Left hindlimb (tissue), 1 donor: ENCODE measurements at regions not wholly inside any gene's neighbourhood (a gene's known extent, or its start where the extent isn't known, plus 50 kb on each side); places are given as distances from the start of the nearest gene placed in this dataset.

ENCODE experiments used
- DNase-seq: peaks from one replicate; pipeline ENCODE4 v3.0.0-alpha.2; 2018

DNA sequence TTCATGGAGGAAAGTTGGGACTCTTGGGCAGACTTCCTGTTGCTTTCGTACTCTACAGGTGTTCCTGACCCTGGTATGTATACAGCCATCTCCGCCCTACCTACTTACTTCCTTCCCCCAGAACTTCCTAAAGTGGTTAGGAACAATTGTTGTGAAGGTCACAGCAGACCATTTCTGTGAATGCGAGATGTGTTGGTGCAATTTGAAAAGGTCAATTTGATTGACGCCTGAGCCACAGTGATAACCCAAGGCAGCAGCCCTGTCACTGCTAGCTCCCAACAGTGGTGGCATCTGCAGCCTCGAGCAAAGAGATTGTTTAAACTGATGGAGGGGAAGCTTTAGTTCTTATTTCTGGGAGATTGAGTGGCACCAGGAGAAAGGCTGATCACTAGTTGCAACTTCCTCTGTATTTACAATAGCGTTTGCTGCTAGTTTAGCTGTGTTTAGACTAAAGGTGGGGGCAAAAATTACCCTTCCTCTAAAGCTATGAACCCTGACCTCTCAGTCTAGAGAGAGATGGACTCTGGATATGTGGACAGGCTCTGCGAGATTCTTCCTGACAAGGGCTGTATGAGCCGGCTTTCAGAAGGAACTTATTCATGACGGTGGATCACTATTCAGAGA, 78.3 kb upstream of the MAP4K3 start:
- no peak for DNase-seq

DNA sequence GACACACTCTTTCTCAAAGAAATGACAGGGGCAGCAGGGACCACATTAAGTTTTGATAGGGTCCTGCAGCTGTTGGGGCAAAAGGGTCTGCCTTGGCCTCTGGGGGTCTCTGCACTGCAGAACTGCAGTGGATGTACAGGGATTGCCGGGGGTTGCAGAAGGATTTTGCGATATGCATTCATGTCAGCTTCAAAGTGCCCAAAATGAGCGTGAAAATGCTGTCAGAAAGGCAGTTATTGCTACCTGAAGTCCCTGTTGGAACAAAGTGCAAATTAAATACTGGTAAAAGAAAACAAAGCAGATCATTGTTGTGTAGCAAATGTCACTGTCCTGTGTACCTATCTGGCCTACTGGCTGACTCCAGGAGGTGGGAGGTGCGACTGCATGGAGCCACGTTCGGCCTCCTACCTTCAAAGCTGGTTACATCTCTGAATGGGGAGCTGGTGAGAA, 78.8 kb upstream of the MAP4K3 start:
- no peak for DNase-seq

DNA sequence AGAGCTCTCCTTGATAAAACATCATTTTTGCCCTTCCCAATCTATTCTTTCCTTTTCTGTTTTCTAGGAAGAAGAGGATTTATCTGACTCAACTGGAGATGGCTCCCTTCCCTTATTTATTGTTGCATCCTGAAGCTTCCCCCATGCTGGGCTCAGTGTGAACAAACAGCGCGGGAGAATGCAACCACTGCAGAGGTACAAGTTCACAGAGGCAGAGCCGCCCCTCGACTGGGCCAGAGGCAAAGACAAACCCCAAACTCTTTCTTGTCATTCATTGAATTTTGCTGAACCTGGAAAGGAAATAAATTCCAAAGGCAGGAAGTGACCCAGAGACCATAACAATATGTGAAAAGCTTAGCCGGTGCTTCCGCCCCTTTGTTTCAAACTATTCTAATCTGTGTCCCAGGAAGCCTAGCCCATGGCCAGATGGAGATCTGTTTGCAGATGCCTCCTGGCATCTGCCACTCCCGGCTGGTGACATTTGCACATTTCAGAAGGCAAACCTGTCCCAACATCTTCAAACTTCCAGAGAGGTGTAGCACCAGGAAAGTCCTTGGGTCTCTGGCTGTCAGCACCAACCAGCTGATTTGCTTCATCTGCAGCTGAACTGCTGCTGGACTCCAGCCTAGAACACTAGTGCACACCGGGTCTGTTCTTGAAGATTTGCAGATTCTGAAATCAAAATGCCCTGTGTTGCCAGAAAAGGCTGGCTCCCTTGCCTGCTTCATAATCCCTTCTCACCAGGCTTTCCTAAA, 79.4 kb upstream of the MAP4K3 start:
- peak; percentile 36 for DNase-seq

DNA sequence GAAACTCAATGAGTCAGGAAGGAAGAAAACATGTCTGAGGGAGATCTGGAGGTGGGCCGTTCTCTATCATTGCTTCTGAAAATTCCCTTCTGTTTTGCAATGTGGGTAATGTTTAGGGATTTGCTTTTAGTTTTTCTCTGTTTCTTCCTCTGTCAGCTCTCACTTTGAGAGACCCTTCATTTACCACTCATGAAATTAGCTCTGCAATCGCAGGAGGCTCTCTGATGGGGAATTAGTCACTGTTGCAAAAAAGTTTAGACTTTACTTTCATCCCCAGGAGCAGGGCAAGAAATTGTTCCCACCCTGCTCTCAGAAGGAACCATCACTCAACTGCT, 80.0 kb upstream of the MAP4K3 start:
- DNase-seq: no peak

DNA sequence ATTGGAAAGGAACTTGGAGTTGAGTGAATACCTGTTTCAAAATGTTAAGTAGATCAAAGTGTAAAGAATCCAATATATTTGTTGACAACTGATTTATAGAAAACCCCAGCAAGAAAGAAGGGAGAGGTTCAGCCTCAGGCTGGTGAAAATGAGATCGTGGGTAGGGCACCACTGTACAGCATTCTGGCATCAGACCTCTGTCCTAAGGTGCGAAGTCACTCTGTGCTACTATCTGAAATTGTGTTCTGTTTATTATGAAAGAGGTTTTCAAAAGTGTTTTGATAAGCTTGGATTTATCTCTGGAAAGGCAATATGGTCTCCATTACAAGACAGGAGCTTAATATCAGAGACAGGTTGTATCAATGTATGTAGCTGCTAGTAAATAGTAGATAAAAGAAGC, 80.5 kb upstream of the MAP4K3 start:
- DNase-seq: no peak

DNA sequence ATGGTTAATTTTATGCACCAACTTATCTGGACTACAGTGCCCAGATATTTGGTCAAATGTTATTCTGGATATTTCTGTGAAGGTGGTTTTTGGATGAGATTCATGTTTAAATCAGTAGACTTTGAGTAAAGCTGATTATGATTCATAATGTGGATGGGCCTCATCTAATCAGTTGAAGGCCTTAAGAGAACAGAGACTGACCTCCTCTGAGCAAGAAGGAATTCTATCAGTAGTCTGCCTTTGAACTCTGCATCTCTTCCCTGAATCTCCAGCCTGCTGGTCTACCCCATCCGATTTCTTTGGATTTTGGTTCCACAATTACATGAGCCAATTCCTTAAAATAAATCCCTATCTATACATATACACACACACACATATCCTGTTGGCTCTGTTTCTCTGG, 82.8 kb upstream of the MAP4K3 start:
- no peak for DNase-seq

DNA sequence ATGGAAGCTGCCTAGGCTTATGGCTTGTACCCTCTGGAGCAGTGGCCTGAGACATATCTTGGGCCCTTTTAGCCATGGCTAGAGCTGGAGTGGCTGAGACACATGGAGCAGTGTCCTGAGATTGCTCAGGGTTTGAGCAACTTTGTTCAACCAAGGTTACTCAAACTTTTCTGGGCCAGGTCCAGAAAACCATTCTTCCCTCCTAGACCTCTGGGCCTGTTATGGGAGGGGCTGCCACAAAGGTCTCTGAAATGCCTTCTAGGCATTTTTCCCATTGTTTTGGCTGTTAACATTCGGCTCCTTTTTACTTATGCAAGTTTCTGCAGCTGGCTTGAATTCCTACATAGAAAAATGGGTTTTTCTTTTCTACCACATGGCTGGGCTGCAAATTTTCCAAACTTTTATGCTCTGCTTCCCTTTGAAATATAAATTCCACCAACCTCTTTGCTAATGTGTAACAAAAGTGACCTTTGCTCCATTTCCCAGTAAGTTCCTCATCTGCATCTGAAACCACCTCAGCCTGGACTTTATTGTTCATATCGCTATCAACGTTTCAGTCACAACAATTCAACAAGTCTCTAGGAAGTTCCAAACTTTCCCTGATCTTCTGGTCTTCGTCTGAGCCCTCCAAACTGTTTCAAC, 84.9 kb upstream of the MAP4K3 start:
- no peak for DNase-seq

DNA sequence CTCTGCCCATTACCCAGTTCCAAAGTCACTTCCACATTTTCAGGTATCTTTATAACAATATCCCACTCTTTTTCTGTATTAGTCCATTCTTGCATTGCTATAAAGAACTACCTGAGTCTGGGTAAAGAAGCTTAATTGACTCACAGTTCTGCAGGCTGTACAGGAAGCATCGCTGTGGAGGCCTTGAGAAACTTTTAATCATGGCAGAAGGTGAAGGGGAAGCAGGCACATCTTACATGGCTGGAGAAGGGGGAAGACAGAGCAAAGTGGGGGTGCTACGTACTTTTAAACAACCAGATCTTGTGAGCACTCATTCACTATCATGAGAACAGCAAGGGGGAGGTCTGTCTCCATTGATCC, 85.4 kb upstream of the MAP4K3 start:
- no peak for DNase-seq

DNA sequence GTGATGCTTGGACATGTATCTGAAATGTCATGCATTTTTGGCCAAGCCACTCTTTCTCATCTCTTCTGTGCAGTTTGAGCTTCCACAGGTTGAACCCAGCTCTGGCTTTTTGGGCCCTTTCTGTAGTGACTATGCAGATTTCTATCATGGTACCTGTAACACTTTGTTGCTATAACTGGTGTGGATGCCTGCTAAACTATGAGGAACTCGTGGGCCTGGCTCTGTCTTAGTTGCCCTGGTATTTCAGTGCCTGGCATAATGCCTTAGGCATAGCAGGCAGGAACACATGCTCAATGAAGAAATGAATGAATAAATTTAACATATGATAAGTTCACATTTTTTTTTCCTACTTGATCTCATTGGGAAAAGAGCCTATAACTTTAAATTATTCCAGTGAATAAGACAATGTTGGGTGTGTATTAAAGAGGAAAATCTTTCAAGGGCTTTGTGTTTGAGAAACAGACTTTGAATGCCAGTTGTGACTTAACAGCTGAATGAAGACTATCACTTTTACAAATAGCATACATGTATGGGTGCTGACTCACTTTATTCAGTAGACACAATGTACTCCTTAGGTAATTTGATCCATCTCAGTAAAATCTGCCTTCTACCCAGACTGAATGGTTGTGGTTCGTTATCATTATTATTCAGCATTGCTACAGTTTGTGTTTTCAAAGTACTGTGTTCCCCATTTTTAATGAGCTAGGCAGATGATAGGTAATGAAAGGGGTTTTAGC, 86.4 kb upstream of the MAP4K3 start:
- DNase-seq: no peak

DNA sequence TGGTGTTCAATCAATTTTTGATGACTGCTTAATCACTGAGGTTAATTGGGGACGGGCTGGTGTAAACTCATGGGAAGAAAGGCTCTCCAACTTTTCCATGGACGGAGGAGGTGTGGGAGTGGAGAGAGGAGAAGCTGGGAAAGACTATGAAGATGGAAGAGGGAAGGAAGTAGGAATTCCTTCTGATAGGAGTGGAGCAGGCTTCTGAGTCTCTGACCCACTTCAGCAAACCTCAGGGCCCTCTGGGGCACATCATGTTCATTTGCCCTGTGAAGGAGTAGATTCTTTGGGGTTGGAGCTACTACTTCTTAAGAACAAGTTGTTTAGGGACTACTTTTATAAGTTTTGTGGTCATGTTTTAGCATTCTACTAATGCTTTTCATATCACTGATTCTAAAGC, 87.0 kb upstream of the MAP4K3 start:
- DNase-seq: no peak

DNA sequence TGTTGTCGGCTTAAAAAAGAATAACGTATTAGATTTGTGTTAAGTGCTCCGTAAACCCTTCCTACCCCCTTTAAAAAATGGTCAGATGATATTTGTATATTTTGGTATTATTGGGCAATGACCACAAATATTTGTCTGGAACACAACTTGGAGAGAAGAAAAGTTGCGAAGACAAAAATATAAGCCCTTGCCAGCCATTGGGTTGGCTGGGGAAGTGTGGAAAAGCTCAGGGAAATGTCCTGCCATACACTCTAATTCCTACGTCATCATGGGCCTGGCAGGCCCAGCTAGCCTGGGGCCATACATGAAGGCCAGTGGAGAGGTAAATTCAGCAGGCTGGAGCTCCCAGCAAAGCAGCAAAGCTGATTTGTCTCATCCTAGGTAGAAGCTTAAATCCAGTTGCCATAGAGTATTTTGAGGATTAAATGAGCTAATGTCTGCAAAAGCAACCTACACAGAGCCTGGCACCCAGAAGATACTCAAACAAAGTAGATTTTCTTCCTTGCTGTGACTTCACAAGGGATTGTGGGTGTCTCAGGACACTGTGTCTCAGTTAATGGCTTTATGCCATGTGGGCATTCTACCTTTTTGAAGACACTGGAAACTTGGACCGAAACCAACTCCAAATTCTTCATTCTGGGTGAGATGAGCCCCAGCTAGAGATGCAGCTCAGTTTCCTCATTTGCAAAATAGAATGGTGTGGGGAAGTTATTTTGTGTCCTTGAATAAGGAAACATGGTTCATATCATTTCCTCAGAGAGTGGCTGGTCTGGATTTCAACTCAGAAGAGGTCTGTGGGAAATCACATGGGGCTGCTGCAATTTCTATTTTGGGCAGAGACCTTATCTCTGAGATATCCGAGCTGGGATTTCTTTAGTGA, 87.9 kb upstream of the MAP4K3 start:
- no peak for DNase-seq

DNA sequence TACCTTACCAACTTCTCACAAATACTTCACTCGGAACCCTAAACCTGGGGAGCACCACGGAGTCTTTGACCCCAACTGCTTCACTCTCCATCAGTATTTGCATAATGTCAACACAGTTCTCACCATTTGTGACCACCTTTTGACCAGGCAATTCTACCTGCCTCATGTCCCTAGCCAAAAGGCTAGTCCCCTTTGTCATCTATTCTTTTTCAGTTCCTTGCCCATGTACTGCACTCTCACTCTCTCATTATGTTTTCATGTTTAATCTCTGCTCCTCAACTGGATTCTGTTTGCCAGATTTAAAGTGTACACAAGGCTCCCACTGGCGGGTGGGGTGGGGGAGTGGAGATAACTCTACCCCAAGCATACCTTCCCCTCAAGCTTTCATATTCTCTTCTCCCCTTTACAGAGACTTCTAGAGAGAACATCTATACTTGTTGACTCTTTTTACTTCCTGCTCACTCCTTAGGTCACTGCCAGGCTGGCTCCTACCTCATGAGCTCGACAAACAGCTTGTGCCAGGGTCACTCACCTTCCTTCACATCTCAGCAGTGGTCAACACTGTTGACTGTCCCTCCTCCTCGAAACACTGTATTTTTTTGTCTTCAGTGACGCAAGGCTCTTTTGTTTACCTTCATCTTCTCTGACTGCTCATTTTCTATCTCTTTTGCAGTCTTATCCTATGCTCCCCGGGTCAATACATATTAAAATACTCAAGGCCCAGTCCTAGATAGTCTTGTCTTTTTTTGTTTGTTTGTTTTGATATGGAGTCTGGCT, 88.7 kb upstream of the MAP4K3 start:
- DNase-seq: no peak

DNA sequence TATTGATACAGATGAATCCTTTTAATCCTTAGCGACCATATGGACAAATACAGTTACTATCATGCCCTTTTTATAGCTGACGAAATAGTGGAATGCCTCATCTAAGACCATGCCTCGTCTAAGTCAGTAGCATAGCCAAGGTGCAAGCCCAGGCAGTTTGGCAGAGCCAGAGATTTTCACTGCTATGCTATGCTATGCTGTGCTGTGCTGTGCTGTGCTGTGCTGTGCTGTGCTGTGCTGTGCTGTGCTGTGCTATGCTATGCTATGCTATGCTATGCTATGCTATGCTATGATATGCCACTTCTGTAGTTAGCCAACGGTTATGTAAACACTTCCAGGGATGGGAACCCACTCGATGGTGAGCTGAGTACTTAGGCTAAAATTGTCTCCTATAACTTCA, 91.6 kb upstream of the MAP4K3 start:
- DNase-seq: no peak

DNA sequence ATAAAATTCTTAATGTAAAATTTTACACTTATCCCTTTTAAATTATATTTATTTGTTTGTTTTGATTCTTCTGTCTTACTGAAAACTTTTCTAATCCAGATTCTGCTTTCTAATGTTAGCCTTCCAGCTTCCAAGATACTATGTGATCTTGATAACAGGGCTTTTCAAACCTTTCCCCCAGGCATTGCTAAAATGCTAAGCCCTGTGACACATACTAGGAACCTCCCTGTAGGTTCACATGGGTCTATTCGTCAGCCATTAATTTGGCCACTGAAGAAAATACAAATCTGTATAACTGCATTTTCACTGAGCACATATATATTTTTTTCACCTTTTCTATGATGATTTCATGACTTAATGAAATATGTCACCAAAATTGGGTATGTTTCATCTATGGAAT, 92.8 kb upstream of the MAP4K3 start:
- DNase-seq: no peak

DNA sequence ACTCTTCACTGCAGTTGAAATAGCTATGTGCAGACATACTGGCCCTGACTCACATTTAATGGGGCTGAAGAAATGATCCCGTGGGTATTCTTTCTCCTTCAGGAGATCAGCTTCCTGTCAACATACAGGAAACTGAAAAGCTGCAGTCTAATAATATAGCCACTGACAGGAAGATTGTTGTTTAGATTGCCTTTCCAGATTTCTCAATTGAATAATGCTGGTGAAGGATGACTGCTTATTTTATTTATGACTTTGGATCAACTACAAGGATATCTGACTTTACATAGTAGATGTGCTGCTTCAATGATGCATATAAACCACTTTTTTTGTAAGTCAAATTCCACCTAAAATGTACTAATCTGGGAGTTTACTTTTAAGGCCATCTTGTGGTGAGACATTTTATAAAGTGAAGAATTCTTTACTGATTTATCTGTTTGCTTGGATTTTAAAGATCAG, 93.4 kb upstream of the MAP4K3 start:
- no peak for DNase-seq

DNA sequence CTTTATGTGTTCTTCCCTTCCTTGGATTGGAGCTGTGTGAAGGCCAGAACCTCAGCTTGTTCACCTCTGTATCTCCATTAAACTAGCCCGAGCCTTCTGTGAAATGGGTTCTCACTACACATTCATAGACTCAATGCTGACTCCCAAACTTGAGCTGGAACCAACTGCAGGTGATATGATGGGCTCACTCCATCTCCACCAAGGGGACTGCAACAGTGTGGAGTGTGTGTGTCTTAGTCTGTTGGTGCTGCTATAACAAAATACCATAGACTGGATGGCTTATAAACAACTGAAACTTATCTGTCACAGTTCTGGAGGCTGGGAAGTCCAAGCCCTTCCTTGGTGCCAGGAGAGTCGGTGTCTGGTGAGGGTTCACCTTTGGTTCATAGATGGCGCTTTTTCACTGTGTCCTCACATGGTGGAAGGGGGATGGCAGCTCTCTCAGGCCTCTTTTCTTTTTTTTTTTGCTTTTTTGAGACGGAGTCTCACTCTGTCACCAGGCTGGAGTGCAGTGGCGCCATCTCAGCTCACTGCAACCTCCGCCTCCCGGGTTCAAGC, 94.2 kb upstream of the MAP4K3 start:
- DNase-seq: no peak

DNA sequence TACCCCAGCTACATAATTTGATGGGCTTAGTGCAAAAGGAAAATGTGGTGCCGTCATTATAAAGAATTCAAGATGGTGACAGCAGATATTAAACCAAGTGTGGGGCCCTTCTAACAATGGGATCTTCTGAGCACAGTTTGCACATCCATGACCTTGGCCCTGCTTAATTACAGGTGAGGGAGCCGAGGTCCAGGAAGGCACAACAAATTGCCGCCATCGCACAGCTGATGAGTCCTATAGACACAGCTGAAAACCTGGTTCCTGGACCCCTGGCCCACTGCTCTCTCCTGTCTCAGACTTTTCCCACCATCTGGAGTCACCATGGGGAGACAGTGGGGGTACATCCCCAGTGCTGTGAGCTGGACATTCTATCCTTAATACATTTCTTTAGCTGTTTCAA, 95.8 kb upstream of the MAP4K3 start:
- no peak for DNase-seq

DNA sequence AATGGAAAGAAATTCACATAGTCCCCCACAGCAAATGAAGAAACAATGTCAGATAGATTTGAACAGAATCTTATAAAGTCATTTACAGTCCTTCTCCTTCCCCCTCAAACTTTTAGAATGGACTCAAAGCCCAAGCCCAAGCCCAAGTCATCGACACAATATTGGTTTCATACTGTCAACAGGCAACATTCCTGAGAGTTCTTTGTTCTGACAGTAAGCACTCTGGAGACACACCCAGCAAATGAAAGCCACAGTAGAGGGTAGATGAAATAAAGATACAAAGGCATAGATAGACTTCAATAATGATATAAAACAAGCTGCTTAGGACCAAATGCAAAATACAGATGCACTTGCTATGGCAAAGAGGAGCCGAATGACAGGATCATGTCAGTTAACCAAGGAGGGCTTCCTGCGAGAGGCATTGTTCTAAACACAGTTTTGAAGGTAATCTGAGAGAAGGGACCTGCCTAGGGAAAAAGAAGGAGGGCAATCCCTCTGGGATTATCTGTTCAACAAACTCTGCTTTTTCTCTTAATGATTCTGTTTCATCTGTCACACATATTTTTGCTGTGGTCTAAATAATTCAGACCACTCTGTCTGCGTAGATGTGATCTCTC, 97.1 kb upstream of the MAP4K3 start:
- no peak for DNase-seq

DNA sequence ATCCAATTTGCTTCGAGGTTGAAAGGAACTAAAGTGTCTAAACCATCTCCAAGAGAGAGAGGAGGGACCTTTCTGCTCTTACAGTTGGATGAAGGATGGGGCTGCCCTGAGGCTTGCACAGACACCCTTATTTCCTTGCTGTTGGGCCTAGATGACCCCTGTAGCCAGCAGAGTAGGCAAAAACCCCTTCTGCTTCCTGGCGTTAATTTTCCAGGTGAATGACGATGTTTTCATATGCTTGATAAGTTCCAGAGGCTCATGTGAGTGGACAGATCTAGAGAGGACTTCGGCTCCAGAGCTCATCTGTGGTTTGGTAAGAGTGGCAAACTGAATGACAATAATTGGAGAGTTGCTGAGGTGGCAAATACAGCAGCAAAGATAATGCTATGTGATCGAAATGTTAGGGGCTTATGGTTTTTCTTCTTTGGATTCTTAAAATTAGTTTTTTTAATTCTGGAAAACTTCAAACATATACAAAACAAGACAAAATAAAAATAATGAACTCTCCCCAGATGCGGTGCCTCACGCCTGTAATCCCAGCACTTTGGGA, 98.6 kb upstream of the MAP4K3 start:
- no peak for DNase-seq

DNA sequence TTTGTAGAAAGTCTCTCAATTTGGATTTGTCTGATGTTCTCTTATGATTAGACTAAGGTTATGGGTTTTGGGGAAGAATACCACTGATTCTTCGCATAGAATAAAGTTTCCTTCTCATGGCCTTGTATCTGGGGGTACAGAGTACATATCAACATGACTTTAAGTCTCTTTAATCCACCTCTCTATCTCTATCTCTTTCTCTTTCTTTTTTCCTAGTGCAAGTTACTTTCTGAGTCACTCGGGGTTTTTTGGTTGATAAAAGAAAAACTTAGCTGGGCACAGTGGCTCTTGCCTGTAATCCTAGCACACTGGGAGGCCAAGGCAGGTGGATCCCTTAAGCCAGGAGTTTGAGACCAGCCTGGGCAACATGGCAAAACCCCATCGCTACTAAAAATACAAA, 100.1 kb upstream of the MAP4K3 start:
- no peak for DNase-seq

DNA sequence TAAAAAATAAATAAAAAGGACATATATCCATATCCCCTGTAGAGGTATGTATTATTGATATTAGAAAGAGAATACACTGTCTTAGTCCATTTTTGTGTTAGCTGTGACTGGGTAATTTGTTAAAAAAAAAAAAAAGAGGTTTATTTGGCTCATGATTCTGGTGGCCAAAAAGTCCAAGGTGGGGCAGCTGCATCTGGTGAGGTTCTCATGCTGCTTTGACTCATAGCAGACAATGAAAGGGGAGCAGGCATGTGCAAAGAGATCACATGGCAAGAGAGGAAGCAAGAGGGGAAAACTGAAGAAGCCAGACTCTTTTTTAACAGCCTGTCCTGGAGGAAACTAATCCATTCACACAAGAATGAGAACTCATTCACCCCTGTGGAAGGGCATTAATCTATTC, 101.6 kb upstream of the MAP4K3 start:
- no peak for DNase-seq
